ENCODE measurements at regions not wholly inside any gene's neighbourhood (a gene's known extent, or its start where the extent isn't known, plus 50 kb on each side); places are given as distances from the start of the nearest gene placed in this dataset.

DNA sequence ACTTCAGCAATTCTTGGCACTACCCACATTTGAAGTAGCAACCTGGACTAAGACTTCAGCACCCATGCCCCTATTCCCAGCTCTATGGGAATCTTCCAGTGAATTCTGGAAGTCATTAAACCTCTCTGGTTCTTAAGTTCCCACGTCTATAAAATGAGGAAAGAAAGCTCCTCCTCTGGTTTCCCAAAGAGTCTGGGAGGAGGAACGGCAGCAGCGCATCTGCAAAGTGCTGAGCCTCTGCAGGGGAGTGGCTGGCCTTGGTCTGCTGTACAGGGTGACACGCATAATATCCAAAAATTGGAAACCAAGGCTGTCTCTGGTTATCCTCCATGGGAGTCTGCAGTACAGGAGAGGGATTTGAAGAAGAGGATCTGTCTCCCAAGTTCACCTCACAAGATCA lies 73.6 kb upstream of the TP53I11 start:
- Histone ChIP-seq H3K27ac (replicated peaks) (peak overlapping the region; percentile 73), H3K27me3 (ENCODE audit: low read depth) (no peaks in the 10 kb centered on the region), H3K4me3 (no peak overlapping the region), H3K9me3 (replicated peaks) (no peaks in the 10 kb centered on the region), H3K4me1 (peaks cover 61% of the 10 kb centered on the region), H3K36me3 (no peaks in the 10 kb centered on the region)
- intact Hi-C loops (cut with micrococcal nuclease): loop anchor here (10.0 kb wide), 1 partner anchor 70 kb away; the partner anchor contains the start of gene TP53I11
- no peak for DNase-seq
- TF ChIP-seq, protein P1, sequence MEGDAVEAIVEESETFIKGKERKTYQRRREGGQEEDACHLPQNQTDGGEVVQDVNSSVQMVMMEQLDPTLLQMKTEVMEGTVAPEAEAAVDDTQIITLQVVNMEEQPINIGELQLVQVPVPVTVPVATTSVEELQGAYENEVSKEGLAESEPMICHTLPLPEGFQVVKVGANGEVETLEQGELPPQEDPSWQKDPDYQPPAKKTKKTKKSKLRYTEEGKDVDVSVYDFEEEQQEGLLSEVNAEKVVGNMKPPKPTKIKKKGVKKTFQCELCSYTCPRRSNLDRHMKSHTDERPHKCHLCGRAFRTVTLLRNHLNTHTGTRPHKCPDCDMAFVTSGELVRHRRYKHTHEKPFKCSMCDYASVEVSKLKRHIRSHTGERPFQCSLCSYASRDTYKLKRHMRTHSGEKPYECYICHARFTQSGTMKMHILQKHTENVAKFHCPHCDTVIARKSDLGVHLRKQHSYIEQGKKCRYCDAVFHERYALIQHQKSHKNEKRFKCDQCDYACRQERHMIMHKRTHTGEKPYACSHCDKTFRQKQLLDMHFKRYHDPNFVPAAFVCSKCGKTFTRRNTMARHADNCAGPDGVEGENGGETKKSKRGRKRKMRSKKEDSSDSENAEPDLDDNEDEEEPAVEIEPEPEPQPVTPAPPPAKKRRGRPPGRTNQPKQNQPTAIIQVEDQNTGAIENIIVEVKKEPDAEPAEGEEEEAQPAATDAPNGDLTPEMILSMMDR (IDR thresholded peaks at IDR 0.05; ENCODE audit: borderline replicate concordance): no peak

DNA sequence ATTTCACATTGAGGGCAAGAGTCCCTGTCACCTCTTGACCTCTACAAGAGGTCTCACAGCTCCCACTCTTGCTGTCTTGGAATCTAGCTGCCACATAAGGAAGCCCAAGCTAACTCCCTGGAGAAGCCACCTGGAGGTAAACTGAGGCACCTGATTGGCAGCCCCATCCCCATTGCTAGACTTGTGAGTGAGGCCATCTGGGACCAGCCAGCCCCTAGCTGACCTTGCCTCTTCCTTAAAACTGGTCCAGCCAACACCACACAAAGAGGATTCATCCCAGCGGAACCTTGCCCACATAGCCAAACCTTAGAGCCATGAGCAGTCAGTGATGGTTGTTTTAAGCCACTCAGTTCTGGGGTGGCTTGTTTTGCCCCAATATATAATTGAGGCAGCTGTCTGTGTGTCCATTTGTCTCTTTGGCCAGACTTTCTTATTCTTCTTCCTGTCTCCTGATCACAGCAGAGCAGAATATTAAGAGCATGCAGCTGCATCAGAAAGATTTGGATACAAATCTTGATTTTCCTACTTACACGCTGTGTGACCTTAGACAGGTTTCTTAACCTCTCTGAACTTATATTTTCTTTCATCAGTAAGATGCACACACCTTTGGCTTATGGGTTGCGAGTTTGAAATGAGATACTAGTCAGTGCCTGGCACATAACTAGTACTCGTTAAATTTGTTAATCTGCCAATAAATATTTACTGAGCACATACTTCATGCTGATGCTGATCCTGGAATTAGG lies 74.3 kb upstream of the TP53I11 start:
- H3K27me3 ChIP-seq (ENCODE audit: low read depth): no peaks in the 10 kb centered on the region
- H3K4me3 ChIP-seq: no peak overlapping the region
- no peaks in the 10 kb centered on the region for H3K36me3 ChIP-seq
- H3K9me3 ChIP-seq (replicated peaks): no peaks in the 10 kb centered on the region
- H3K4me1 ChIP-seq: peaks cover 68% of the 10 kb centered on the region
- H3K27ac ChIP-seq (replicated peaks): peak overlapping the region; percentile 73
- intact Hi-C loops (cut with micrococcal nuclease): loop anchor here (10.0 kb wide), 1 partner anchor 70 kb away; the partner anchor contains the start of gene TP53I11
- TF ChIP-seq, protein P1 (IDR thresholded peaks at IDR 0.05; ENCODE audit: borderline replicate concordance): no peak
- DNase-seq: no peak

GRCh38 chr11:45025716-45026492 lies 75.2 kb upstream of the TP53I11 start:
- no peaks in the 10 kb centered on the region for H3K36me3 ChIP-seq
- peak overlapping the region; percentile 73 for H3K27ac ChIP-seq (replicated peaks)
- no peaks in the 10 kb centered on the region for H3K27me3 ChIP-seq (ENCODE audit: low read depth)
- intact Hi-C loops (cut with micrococcal nuclease): loop anchor here (10.0 kb wide), 1 partner anchor 71 kb away; the partner anchor contains the start of gene TP53I11
- H3K9me3 ChIP-seq (replicated peaks): no peaks in the 10 kb centered on the region
- peak; percentile 72 for DNase-seq
- no peak overlapping the region for H3K4me3 ChIP-seq
- peaks cover 63% of the 10 kb centered on the region for H3K4me1 ChIP-seq
- TF ChIP-seq, protein P1 (IDR thresholded peaks at IDR 0.05; ENCODE audit: borderline replicate concordance): no peak

GRCh38 chr11:45026835-45027234 lies 76.2 kb upstream of the TP53I11 start:
- Histone ChIP-seq H3K27ac (replicated peaks) (peak overlapping the region; percentile 73), H3K36me3 (no peaks in the 10 kb centered on the region), H3K4me3 (no peak overlapping the region), H3K9me3 (replicated peaks) (no peaks in the 10 kb centered on the region), H3K4me1 (peaks cover 53% of the 10 kb centered on the region), H3K27me3 (ENCODE audit: low read depth) (no peaks in the 10 kb centered on the region)
- DNase-seq: no peak
- intact Hi-C loops (cut with micrococcal nuclease): loop anchor here (10.0 kb wide), 1 partner anchor 72 kb away; the partner anchor contains the start of gene TP53I11
- TF ChIP-seq, protein P1 (IDR thresholded peaks at IDR 0.05; ENCODE audit: borderline replicate concordance): no peak

DNA sequence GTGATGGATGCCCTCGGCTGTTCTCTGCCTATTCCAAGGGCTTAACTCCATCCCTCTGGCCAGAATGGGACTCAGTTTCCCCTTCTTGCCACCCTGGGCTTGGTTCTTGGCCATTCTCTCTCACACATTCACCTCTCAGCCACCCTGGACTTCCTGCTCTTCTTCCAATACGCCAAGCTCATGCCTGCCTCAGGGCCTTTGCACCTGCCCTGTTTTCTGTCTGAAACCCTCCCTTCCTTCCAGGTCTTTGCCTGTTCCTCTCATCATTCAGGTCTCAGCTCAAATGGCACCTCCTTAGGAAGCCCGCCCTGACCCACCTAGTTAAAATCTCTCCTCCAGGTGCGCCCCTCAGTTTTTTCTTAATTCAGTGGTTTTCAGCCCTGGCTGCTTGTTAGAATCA lies 76.6 kb upstream of the TP53I11 start:
- TF ChIP-seq, protein P1 (IDR thresholded peaks at IDR 0.05; ENCODE audit: borderline replicate concordance): no peak
- Histone ChIP-seq H3K36me3 (no peaks in the 10 kb centered on the region), H3K27me3 (ENCODE audit: low read depth) (no peaks in the 10 kb centered on the region), H3K4me3 (no peak overlapping the region), H3K4me1 (peaks cover 49% of the 10 kb centered on the region), H3K27ac (replicated peaks) (peak overlapping the region; percentile 73), H3K9me3 (replicated peaks) (no peaks in the 10 kb centered on the region)
- intact Hi-C loops (cut with micrococcal nuclease): loop anchor here (10.0 kb wide), 1 partner anchor 73 kb away; the partner anchor contains the start of gene TP53I11
- DNase-seq: no peak

Data from left ventricle myocardium inferior (tissue), 1 donor.